ENCODE measurements at regions not wholly inside any gene's neighbourhood (a gene's known extent, or its start where the extent isn't known, plus 50 kb on each side); places are given as distances from the start of the nearest gene placed in this dataset.
"Not testable (repeated sequence)": the region's sequence is repeated elsewhere in the genome, so short reads cannot be mapped to it uniquely, and the experiment has no call there.

DNA sequence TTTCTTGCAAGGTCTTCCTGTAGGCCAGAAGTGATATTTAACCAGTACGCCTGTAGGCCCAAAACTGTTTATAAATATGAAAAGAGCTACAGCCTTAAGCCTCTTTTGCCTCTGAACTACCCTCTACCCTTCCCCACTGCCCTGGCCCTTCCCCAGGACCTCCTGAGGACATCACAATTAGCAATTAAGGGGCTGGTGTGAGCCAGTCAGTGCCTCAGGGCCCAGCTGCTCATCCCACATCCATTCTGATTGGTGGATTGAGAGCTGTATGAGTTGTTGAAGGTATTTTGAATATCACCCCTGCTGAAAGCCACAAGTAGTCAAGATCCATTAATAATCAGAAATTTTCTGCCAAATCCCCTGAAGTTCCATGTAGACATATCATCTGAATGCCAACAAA lies 126.3 kb upstream of the TACR1 start:
- no peak for DNase-seq (ENCODE audit: low spot score)

DNA sequence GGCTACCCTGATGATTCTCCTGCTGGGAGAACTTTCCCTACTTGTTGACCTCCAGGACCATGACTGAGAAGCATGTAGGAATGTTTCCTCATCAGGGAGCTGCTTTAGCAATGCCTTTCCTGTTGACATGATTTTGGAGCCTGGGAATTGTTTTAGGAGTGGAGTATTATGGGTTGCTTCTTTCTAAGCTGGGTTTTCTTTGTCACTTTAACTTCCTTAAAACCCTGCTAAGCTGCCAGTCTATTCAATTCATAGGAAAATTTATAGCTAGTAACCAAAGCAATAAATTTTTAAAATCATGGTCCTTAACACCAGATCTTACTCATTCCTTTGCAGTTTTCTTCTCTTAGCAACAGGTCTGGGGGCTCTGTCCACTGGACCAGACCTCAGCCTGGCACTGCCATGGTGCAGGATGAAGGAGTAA lies 125.6 kb upstream of the TACR1 start:
- no peak for DNase-seq (ENCODE audit: low spot score)

- DNase-seq (ENCODE audit: low spot score): no peak
Measured at GRCh38 chr2:75324141-75324540, 124.8 kb upstream of the TACR1 start.

- no peak for DNase-seq (ENCODE audit: low spot score)
Measured at GRCh38 chr2:75321599-75321922, 122.2 kb upstream of the TACR1 start.

DNA sequence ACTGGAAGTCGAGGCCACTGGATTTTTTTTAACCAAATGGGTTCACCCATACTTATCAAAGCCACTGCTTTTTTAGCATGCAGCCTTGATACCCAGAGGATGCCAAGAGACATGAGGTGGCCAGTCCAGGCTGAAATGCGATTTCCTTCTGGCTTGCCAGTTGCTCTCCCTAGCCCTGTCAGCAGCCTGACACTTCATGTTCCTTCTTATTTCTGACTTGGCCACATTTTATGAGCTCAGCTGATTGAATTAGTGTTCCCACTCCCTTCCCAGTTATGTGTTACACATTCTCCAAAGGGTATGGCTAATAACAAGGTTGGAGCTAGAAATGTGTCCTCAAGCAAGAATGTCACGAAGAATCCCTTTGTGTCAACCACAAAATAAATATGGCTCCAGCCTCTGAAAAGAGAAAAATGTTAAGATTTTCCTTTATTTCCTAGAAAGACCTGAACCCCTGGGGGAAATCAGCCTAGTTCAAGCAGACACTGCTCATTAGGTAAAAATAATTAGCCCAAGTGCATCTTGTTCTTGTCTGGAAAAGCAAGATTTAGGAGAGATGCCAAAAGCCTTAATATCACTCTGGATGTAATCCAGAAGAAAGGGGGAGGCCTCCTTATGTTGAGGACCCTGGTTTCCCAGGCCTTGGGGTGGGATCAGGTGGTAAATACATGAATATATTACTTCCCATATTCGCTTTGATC lies 121.7 kb upstream of the TACR1 start:
- DNase-seq (ENCODE audit: low spot score): no peak

DNA sequence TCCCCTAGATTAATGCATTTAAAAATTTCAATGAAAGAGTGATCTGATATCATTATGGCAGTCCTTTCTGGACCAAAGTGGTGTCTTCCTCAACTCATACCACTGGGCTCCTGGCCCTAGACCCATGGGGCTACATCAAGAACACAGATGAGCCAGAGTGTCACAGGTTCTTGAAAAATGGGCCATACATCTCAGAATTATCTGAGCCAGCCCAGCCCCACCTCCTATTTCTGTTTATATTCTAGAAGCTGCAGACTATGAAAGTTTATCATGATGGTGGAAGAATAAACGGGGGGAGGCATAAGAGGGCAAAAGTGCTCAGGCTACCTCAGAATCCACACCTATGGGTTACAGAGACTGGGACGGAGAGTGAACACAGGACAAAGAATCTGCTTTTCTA lies 120.6 kb upstream of the TACR1 start:
- DNase-seq (ENCODE audit: low spot score): no peak

GRCh38 chr2:75317802-75318201 lies 118.5 kb upstream of the TACR1 start:
- no peak for DNase-seq (ENCODE audit: low spot score)

DNA sequence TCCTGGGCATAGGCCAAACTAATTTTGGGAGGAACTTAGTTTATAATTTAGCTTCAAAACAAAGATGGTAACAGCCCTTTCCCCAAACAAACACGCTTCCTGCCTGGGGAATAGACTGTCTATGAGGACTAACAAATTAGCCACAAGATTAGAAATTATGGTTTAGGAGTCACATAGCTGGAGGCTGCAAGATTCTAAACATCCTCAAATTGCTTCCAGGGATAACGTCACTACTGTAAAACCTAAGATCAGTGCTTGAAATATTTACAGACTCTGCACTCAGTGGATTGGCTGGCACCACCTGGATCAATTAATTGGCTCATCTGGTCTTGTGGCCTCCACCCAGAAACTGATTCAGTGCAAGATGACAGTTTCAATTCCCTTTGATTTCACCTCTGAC lies 118.0 kb upstream of the TACR1 start:
- no peak for DNase-seq (ENCODE audit: low spot score)

- DNase-seq (ENCODE audit: low spot score): no peak
Measured at GRCh38 chr2:75315436-75315835, 116.1 kb upstream of the TACR1 start.

- peak; percentile 29 for DNase-seq (ENCODE audit: low spot score)
Measured at GRCh38 chr2:75311993-75312392, 112.7 kb upstream of the TACR1 start.

- no peak for DNase-seq (ENCODE audit: low spot score)
Measured at GRCh38 chr2:75311521-75311920, 112.2 kb upstream of the TACR1 start.

- peak; percentile 31 for DNase-seq (ENCODE audit: low spot score)
Measured at GRCh38 chr2:75310876-75311275, 111.6 kb upstream of the TACR1 start.

DNA sequence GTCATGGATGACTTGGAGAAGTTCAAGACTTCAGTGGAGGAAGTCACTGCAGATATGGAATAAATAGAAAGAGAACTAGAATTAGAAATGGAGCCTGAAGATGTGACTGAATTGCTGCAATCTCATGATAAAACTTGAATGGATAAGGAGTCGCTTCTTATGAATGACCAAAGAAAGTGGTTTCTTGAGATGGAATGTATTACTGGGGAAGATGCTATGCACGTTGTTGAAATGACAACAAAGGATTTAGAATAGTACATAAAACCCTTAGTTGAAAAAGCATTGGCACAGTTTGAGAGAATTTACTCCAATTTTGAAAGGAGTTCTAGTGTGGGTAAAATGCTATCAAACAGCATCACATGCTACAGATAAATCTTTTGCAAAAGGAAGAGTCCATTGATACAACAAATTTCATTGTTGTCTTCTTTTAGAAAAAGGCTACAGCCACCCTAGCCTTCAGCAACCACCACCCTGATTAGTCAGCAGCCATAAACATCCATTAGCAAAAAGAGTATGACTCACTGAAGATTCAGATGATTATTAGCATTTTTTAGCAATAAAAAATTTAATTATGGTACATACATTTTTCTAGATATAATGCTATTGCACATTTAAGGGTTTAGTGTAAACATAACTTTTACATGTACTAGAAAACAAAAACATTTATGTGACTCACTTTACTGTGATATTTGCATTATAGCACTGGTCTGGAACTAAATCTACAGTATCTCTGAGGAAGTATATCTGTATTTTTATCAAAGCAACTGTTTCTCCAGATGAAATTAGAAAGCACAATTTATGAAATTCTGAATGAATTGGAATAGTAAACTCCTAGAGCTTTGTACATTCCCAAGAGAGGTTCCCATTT lies 110.5 kb upstream of the TACR1 start:
- DNase-seq (ENCODE audit: low spot score): no peak

DNA sequence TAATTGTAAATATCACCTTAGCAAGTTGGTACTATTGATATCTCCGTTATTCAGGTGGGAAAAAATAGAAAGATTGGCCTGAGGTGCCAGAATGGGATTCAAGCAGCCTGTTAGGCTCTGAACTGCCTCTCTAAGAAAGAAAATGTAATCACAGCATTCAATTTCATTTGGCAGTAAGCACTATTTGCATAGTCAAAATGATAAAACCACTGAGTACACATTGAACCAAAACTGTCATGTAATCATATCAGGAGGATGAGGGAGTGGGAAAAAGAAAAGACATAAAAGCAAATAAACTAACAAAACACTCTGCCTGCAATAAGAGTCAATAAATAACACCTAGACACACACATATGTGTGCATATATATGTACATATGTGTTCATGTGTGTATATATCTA lies 103.9 kb upstream of the TACR1 start:
- no peak for DNase-seq (ENCODE audit: low spot score)

GRCh38 chr2:75294362-75294761 lies 95.0 kb upstream of the TACR1 start:
- DNase-seq (ENCODE audit: low spot score): no peak

- no peak for DNase-seq (ENCODE audit: low spot score)
Measured at GRCh38 chr2:75292826-75293225, 93.5 kb upstream of the TACR1 start.

GRCh38 chr2:75290600-75291150 lies 91.4 kb upstream of the TACR1 start:
- no peak for DNase-seq (ENCODE audit: low spot score)

DNA sequence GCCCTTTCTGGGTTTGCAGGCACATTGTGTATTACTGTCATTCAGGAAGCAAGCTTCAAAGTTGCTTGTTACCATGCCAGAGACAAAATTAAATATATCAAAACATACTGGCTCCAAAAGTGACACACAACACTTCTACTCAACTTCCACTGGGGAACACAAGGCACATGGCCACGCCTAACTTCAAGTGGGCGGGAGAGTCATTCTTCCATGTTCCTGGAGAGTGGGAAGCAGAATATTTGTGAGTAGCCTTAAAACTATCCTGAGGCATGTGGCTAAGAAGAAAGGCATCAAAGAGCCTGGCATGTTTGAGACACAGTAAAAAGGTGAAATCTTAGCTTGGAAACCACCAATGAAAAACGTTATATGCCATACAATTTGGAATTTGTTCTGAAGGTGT lies 90.5 kb upstream of the TACR1 start:
- no peak for DNase-seq (ENCODE audit: low spot score)

- not testable (repeated sequence) for DNase-seq (ENCODE audit: low spot score)
Measured at GRCh38 chr2:75289178-75289577, 89.9 kb upstream of the TACR1 start.

DNA sequence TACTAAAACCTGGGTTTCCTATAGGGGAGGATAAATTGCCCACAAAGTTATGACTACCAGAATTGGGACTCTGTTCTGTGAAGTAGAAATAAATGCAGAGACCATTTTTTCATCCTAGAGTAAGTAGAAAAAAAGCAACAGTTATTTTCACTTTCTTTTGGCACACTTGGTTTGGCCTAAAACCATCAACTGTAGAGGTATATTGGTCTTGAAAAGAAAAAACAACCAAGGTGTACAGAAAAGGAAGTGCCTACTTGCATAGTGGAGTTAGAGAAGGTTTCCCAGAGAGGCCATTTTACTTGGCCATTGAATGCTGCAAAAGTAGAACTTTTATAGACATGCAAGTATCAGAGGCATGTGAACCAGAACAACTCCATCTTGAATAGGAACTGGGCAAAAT lies 89.4 kb upstream of the TACR1 start:
- no peak for DNase-seq (ENCODE audit: low spot score)

DNA sequence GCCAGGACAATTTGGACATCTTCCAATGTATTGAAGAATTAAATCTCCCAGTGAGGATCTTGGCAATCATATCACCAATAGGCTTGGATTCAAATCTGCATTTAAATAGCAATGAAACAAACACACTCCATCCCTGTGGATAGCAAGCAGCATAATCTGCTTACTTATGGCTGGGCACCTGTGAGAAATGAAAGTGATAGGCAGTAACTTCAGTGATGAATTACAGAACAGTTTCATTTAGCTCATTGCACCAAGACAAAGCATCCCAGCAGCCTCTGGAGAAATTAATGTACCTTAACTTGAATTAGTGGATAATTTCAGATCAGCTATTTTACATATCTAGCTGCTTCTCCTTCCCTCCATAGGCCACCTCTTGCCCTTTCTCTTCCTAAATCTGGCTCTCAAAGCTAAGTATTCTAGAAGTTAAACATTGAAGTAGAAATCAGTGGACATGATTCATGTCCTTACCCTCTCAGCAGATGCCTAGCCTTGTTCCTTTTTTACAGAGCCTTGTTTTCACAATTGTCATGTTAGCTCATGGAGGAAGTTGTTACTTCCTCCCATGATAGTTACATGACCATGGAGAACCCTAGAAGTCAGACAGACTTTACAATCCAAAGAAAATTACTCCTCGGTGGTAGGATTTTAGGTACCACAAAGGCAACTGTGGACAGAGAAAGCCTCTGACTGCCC lies 88.5 kb upstream of the TACR1 start:
- no peak for DNase-seq (ENCODE audit: low spot score)

DNA sequence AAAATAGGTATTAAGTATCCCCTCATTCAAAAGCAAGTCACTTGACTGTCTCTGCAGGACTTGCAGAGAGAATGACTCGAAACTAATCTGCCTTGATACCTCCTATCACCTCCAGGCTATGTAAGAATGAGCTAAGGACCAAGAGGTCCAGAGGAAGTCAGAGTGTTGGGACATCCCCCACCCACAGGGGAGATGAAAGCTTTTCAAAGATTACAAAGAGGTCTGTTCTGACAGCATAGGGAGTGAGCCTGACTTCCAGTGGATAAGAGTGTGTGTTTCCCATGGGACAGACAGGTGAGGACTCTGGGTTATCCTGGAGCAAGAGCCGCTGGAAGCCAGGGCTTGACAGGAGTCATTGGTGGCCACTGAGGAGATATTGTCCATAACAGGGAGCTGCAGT lies 85.0 kb upstream of the TACR1 start:
- no peak for DNase-seq (ENCODE audit: low spot score)

Data from hematopoietic multipotent progenitor cell treated with erythropoietin and hydrocortisone succinate and interleukin-3 and kit ligand, for 17 days (in vitro differentiated cells).